Ishikawa (cell line): ENCODE measurements at regions not wholly inside any gene's neighbourhood (a gene's known extent, or its start where the extent isn't known, plus 50 kb on each side); places are given as distances from the start of the nearest gene placed in this dataset.

Experiments
- CEBPB ChIP-seq: IDR thresholded peaks from 2 replicates; pipeline ENCODE4 v1.6.1; 2012
- CREB1 ChIP-seq: IDR thresholded peaks from 2 replicates; pipeline ENCODE4 v1.6.1; 2012; ENCODE audit warnings: low read depth
- EGR1 ChIP-seq: IDR thresholded peaks from 2 replicates; pipeline ENCODE4 v1.6.1; 2012
- EP300 ChIP-seq: IDR thresholded peaks from 2 replicates; pipeline ENCODE4 v1.6.1; 2012; ENCODE audit warnings: borderline replicate concordance
- FOXM1 ChIP-seq: IDR thresholded peaks from 2 replicates; pipeline ENCODE4 v1.6.1; 2012; ENCODE audit warnings: low read depth, borderline replicate concordance
- MAX ChIP-seq: IDR thresholded peaks from 2 replicates; pipeline ENCODE4 v1.6.1; 2012
- NFIC ChIP-seq: IDR thresholded peaks from 2 replicates; pipeline ENCODE4 v1.6.1; 2012
- RAD21 ChIP-seq: IDR thresholded peaks from 2 replicates; pipeline ENCODE4 v1.6.1; 2012; ENCODE audit warnings: low read depth
- REST ChIP-seq: IDR thresholded peaks from 2 replicates; pipeline ENCODE4 v1.6.1; 2012; ENCODE audit warnings: low read depth, mild to moderate bottlenecking
- TAF1 ChIP-seq: IDR thresholded peaks from 2 replicates; pipeline ENCODE4 v1.6.1; 2012; ENCODE audit warnings: low read depth, mild to moderate bottlenecking
- TCF12 ChIP-seq: IDR thresholded peaks from 2 replicates; pipeline ENCODE4 v1.6.1; 2012; ENCODE audit warnings: low read depth
- TEAD4 ChIP-seq: IDR thresholded peaks from 2 replicates; pipeline ENCODE4 v1.6.1; 2012
- USF1 ChIP-seq: IDR thresholded peaks from 2 replicates; pipeline ENCODE4 v1.6.1; 2012
- YY1 ChIP-seq: IDR thresholded peaks from 2 replicates; pipeline ENCODE4 v1.6.1; 2012; ENCODE audit warnings: low read depth
- ZBTB7A ChIP-seq: IDR thresholded peaks from 2 replicates; pipeline ENCODE4 v1.6.1; 2012; ENCODE audit warnings: low read depth

GRCh38 chr5:165333623-165334022 is 1828.2 kb downstream of the MAT2B start:
- no peak for TF ChIP-seq USF1

- TF ChIP-seq CREB1 = no peak
- TF ChIP-seq MAX = no peak
- no peak for TF ChIP-seq TAF1
- TF ChIP-seq USF1 = no peak
- no peak for TF ChIP-seq TEAD4
- no peak for TF ChIP-seq YY1
- TF ChIP-seq TCF12 = no peak
- TF ChIP-seq EGR1 = no peak
- TF ChIP-seq RAD21 = no peak
Measured at GRCh38 chr5:165334201-165334600, 1828.8 kb downstream of the MAT2B start.

- TF ChIP-seq EP300 = no peak
- TF ChIP-seq FOXM1 = no peak
- no peak for TF ChIP-seq CEBPB
- no peak for TF ChIP-seq USF1
- TF ChIP-seq NFIC = no peak
- TF ChIP-seq TEAD4 = no peak
- TF ChIP-seq ZBTB7A = no peak
- no peak for TF ChIP-seq REST
- TF ChIP-seq RAD21 = no peak
- TF ChIP-seq EGR1 = no peak
- no peak for TF ChIP-seq YY1
- no peak for TF ChIP-seq TAF1
- TF ChIP-seq TCF12 = no peak
- TF ChIP-seq CREB1 = no peak
- TF ChIP-seq MAX = no peak
Measured at GRCh38 chr5:165349735-165350134, 1844.3 kb downstream of the MAT2B start.

GRCh38 chr5:165351342-165351741 is 1845.9 kb downstream of the MAT2B start:
- TF ChIP-seq TEAD4 (no peak), TAF1 (no peak), REST (no peak), MAX (no peak), RAD21 (no peak), TCF12 (no peak), USF1 (no peak), EGR1 (no peak), ZBTB7A (no peak), EP300 (no peak), CEBPB (no peak), YY1 (no peak), NFIC (no peak), FOXM1 (no peak), CREB1 (no peak)

- TF ChIP-seq TAF1 = no peak
- TF ChIP-seq EGR1 = no peak
- TF ChIP-seq REST = no peak
- TF ChIP-seq TCF12 = no peak
- TF ChIP-seq ZBTB7A = no peak
- TF ChIP-seq RAD21 = no peak
- no peak for TF ChIP-seq CREB1
- no peak for TF ChIP-seq TEAD4
- no peak for TF ChIP-seq NFIC
- TF ChIP-seq FOXM1 = no peak
- TF ChIP-seq YY1 = no peak
- TF ChIP-seq EP300 = no peak
- TF ChIP-seq USF1 = no peak
- TF ChIP-seq MAX = no peak
- no peak for TF ChIP-seq CEBPB
Measured at GRCh38 chr5:165360366-165360765, 1854.9 kb downstream of the MAT2B start.
